HG03103 (cell line): ENCODE measurements at regions not wholly inside any gene's neighbourhood (a gene's known extent, or its start where the extent isn't known, plus 50 kb on each side); places are given as distances from the start of the nearest gene placed in this dataset.

Source experiments
- ATAC-seq: cut with Tn5 transposase; IDR thresholded peaks from one replicate; pipeline ENCODE4 v1.9.1; 2021; ENCODE audit warnings: low read depth; ENCODE audit not compliant: unreplicated experiment

DNA sequence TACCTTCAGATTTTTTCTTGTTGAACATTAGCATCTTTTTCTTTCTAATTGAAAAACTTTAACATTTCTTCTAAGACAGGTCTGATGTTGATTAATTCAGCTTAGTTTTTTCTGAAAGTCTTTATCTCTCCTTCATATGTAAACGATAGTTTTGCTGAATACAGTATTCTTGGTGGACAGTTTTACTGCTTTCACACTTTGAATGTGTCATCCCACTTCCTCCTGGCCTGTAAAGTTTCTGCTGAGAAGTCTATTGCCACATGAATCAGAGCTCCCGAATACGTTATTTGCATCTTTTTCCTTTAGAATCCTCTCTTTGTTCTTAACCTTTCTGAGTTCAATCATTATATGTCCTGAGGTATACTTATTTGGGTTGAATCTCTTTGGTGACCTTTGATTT, 344.2 kb downstream of the OLFM3 start:
- ATAC-seq: no peak

DNA sequence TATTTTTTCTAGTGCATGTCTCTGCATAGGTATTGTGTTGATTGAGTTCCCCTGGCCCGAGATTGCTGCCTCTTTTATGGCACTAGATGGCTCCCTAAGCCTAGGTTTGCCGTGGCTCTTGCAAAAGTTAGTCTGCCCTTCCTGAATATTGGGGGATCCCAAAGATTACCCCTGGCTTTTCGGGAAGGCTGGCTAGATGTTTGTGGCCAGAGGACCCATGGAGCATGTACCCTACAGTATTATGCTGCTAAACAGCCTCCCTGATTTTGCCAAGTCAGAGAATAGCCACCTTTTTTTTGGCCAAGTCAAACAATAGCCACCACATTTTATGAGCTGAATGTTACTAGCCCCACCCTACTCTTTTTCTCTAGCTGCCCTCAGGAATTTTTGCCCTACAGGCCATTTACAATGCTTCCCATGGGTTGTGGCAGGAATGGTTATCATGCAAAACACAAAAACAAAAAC, 343.2 kb downstream of the OLFM3 start:
- no peak for ATAC-seq

DNA sequence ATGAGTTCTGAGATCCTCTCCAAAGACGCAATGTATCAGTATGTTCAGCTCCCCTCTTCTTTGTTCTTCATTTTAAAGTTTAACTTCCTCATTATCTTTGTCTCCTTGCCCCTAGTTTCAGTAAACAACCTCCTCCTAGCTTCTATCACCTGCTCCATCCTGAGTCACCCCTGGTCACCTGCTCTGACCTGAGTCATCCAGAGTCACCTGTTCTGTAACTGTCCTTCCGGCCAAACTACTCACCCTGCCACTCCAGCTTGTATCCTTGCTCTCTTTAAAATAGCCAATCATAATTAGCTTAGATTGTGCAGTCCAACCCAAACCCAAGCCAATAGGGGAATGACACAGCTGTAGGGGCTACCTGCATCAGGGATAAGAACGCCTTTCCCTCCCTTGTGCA, 332.0 kb downstream of the OLFM3 start:
- ATAC-seq: no peak

DNA sequence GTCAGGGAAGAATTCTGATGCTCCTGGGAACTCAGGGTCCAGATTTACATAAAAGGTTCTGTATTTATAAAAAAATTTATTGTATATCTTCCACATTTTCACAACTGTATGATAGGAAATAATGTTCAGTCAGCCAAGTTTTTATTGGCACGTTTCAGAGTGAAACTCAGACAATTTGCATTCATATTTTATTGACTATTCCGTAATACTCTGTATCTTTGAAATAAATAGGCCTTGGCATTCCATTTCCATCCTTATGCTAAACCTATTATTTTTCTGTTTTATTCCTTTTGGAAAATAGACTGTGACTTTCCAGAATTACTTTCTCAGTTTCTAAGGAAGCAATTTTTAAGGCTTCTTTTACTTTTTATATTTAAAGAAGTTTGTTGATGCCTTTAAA, 329.0 kb downstream of the OLFM3 start:
- ATAC-seq: no peak

DNA sequence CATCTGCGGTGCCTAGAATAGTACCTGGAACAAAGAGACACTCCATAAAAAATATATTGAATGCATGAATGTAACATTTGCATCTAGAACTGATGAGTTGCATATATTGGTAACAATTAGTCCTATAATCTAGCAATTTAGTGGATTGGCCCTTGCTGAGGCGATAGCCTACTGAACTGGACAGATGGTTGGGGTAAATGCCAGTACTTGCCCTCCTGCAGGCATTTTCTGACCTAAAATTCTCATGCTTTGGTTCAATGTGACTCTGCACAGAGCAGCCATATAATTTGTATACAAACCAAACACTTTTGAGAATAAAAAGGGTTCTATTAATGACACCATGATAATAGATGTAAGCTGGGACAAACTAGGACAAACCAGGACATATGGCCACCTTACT, 313.6 kb downstream of the OLFM3 start:
- ATAC-seq: no peak

DNA sequence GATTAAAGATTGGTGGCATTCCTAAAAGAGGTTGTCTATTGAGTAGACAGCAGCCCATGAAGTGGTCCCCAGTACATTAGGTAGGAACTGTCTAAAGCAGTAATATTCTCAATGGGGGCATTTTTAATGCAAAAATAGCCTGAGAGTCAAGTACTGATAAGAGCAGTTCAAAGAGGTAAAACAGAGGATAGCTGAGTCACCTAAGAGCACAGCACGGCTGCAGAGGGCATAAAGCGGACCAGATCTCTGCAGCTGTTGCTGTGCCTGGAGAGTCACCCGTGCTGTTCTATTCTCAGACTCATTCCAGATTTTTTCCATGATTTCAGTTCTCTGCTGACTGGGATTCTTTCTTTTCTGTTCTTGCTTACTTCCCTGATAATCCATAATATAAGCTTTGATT, 313.2 kb downstream of the OLFM3 start:
- no peak for ATAC-seq

DNA sequence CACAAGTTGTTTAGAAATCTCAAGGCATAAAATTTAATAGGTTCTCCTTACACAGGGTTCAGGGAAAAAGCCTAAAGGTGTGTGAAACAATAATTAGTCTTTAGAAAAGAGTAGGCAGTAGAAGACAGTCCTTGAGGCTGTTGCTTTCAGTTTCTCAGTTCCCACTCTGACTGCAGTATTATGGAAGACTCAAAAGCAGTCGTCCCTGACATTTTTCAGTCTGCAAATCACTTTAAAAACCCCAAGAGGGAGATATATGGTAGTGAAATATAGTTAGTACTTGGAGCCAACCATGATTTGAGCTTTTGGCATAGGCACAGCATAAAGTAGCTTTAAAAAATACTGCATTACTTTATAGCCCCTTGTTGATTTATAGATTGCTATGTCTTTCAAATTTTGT, 299.7 kb downstream of the OLFM3 start:
- ATAC-seq: no peak

DNA sequence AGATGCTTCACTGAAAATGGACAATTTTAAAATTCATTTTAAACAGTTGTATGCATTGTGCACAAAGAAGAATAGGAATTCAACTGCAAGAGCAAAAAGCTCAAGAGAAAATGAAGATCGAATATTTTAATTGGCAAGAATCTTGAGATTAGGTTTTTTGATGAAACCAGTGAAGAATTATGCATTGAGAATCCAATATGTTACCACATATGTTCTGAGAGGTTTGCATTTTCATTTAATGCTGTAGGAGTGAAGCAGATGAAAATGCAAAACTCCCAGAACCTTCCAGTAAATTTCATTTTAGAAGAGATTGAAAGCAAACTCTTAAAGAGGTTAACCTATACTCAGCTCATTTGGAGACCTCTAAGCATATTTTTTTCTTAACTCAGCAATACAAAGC, 298.0 kb downstream of the OLFM3 start:
- ATAC-seq: no peak

DNA sequence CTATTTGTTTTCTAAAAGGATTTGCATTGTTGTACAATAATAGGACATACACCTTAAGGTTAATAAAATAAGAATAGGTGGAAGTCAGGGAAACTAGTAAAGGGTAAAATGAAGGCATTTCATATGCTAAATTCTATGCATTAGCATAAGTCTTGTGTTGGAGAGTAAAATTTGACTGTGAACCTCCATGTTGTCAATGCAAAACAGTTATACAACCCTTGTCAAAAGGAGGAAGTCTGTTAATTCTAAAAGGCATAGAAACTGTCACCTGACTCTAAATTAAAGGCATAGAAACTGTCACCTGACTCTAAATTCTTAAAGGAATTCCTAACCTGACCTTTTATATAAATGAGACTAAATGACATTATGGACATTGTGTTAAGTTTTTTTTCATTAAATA, 291.8 kb downstream of the OLFM3 start:
- ATAC-seq: no peak

DNA sequence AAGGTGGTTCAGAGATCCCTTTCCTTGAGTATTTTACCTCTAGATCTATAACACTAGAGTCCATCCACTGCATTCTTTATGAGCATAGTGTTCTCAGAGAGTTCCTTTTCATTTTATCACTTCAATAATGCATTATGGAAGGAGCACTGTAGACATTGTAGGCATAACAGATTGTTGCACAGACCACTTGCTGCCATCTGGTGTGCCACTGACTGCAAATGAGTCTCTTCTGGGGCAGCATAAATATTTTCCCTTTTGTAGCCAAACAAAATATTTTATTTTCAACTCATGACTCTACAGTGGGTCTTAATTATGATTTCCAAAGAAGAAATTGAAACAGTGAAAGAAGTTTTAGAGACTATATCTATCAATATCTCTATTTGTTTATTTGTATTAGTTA, 290.4 kb downstream of the OLFM3 start:
- no peak for ATAC-seq

DNA sequence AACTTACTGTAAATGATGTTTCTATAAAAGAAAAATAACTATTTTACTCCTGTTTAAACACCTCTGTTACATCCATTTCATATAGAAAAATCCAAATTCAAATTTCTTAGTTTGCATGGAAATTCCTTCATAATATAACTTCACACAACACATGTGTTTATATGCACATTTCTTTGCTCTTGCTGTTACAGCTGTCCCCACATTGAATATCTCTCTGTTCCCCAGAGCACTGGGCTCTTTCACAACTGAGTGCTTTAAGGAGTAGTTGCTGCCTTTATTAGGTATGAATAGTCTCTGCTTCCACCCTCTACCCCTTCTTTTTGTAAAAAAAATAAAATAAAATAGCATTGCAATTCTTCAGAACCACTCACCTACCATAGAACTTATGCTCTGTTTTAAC, 287.0 kb downstream of the OLFM3 start:
- ATAC-seq: no peak

DNA sequence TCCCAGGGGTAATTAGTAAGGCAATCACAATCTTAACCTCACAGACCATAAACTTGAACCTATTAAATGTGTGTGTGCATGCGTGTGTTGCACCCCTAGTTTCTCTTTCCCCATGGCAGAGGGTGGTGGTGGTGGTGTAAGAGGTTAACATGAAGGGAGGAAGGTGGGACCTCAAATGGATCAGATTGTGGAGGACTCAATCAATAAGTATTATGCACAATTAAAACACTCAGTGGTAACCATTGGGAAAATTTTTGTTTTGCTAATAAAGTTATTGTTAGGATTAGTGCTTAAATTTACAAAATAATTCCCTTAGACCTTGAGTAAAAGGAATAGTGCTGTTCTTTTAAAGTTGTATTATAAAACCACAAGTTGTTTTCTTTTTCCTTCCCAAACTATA, 283.0 kb downstream of the OLFM3 start:
- no peak for ATAC-seq

DNA sequence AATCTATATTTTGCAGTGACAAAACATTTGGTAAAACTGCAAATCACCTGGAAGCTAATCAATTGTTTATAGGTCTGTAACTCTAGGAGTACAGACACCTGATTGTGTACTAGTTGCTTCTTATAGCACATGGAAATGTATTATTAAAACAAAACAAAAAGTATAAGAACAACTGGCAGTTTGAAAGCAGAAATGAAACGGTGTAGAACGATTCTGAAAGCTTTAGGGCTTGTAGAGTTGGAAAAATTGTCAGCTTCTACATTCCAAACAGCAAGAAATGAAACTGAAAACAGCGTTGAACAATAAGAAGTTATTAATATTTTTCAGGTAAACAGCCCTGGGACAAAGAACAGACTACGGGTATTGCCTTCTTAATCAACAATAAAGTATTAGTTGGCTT, 273.3 kb downstream of the OLFM3 start:
- peak; percentile 48 for ATAC-seq

DNA sequence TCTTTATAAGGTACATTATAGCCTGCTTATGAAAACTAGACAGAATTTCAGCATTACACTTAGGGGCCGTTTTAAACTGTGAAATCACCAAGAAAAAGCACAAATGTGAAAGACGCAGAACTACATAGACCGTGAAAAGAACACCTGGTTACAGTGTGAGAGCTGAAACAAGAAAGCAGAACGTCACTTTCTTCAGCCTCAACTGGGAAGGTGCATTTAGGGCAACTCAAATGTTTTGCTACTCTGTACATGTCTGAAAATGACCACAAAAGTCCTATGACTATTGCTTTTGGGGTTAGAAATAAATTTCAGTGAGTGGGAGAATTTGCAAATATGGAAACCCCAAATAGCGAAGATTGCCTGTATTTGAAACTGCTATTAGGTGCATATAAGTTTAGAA, 268.7 kb downstream of the OLFM3 start:
- ATAC-seq: no peak

DNA sequence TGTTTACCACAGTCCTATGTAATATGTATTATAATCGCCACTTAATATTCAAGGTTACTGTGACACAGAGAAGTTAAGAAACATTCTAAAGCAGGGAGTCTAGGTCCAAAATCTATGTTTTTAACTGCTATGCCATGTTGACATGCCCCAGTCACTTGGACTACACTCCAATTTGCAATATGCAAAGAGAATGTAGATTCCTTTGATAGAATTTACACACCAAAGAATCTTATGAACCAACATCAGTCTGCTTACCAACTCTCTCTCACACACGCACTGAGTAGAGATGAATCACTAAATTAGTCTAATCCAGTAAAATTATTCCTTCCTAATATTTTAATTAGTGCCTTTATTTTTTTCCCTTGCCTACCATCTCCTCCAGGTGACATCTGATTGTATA, 266.2 kb downstream of the OLFM3 start:
- no peak for ATAC-seq

DNA sequence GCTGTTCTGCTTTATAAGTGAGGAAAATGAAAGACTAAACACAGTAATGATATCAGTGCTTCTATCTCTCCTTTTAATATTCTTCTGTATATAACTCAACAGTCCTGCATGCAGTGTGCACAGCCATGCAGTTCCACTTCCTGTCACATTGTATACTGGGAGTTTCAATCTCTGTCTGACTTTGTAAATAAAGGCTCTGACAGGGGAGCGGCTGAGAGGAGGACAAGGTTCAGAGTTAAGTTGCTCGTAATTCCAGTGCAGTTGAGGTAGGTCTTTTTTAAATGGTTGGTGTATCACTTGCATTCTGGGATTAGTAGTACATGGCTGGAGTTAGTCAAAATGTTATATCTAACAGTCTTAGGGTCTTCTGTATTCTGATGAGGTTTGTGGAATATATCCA, 264.5 kb downstream of the OLFM3 start:
- peak; percentile 65 for ATAC-seq

DNA sequence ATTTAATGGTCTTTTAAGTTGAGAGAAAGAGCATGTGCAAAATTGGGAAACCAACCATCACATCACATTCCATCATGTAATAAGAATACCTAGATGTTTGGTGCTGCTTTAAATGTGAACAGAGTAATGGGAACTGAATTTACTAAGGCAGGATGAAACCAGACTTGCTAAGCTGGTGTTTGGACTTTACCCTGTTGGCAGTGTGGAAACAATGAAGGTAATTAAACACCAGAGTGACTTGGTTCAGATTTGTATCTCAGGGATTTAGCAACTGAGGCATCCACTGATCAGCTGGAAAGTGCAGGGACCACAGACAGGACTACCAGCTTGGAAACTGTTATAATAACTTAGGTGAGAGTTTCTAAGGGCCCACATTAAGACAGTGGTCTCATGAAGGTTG, 263.4 kb downstream of the OLFM3 start:
- no peak for ATAC-seq

DNA sequence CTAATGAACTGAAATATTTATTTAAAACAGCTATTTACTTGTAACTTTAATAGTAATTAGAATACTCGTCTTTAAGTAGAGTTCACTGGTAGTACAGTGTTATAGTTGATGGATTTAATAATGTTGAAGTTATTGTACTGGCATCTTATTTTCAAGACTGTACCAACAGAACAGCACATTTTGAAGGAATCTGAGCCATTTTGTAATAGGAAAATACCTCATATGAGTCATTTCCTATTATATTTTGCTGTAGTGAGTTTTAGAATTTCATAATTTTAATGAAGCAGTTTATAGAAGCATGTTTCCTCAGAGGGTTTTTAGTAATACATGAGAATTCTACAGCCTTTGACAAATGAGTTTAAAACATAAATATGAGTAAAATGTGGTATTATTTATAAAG, 258.3 kb downstream of the OLFM3 start:
- no peak for ATAC-seq

DNA sequence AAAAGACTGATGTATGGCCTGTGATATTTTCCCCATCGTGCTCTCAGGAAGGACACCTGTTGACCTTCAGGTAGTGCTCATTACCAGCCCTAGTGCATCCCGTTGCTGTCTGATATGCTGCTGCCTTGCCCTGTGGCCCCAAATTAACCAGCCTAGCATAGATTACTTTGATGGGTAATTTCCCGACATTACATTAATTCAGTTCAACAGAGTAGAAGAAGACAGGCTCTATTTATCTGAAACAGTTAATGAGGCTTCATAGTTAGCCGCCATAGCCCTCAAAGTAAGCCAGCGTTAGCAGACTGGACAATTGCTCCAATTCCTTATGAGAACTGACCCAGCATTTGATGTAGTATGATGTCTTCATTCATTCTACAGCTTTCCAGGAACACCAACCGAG, 257.6 kb downstream of the OLFM3 start:
- no peak for ATAC-seq

DNA sequence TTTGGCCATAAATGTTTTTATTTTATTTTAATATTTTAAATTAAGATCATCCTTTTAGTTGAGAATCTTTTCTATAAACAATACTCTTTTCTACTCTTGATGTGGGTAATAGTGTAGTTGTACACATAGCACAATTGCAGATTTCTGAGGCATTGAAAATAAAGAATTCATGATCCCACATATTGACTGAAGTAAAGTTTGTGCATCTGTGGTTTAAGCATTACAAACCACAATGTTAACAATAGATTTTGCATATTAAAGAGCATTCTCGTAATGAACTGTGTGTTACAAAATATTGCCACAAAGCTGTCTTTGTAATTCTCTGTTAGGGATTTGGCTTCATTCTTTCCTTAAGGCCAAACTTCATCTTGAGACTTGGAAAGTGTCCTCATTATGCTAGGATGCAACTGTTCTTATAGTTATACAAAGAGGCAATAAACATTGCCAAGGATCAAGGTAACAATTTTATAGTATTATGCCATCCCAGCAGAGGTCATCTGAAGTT, 256.8 kb downstream of the OLFM3 start:
- ATAC-seq: no peak

DNA sequence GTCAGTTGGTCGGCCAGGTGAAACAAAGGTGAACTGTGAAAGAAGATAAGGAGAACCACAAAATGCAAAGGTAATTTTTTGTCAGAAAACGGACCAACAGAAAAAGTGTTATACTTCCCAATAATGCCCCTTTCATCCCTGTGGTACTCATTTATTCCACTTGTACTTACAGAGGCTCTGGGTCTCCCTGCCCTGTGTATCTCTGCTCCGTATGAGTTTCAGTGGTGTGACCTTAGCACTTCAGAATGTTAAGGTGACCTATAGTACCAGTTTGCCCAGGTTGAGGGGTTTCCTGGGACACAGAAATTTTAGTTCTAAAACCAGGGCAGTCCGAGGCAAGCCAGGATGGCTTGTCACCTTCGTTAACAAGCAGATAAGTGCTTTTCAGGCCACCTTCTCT, 254.8 kb downstream of the OLFM3 start:
- ATAC-seq: no peak

DNA sequence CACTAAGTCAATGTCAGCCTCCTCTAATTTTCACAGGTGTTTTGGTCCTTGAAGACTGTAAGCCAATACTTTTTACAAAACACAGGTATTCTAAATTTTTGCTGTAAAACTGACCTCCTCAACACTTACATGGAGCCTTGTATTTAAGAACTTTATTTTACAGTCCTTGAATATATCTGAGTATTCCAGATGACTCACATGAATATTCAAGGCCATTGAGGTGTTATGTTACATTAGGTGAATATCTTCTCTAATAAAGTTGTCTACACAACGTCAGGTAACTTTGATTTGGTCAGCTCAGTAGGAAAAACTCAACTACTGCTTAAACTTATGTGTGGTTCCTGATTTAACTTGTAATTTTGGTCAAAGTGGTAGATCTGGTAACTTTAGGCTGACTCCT, 254.2 kb downstream of the OLFM3 start:
- no peak for ATAC-seq

DNA sequence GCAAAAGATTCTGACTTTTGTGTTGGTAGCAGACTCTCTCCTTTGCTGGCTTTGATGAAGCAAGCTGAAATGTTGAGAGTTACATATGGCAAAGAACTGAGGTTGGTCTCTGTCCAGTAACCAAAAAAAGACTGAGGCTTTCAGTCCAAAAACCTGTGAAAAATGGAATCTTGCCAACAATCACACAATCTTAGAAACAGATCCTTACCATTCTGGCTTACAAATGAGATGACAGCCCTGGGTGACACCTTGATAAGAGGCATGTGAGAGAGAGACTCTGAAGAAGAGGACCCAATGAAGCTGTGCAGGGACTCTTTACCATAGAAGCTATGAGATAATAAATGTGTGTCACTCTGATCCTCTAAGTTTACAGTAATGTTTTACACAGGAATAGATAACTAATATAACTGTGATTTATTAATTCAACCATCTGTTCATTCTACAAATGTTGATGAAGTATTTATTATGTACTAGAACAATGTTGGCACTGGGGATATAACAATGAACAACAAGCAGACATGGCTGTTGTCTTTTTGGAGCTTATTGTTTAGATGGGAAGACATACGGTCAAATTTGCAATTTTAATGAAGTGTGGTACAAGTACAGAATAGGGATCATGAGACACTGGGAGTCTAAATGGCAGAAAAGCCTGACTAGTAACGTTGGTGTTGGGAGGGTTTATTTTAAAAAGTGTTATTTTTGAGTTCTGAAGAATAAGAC, 251.0 kb downstream of the OLFM3 start:
- ATAC-seq: no peak
